MM.1S (cell line): ENCODE measurements at regions not wholly inside any gene's neighbourhood (a gene's known extent, or its start where the extent isn't known, plus 50 kb on each side); places are given as distances from the start of the nearest gene placed in this dataset.

Source experiments
- EZH2 ChIP-seq: fragments of 300-600 bp; sonication (generic); optimal IDR thresholded peaks from 2 replicates; pipeline ENCODE3; 2017; ENCODE audit warnings: low read depth, mild to moderate bottlenecking, antibody characterized with exemption, low read length, mixed read lengths
- TF ChIP-seq, protein P1 (sequence below): fragments of 300-600 bp; sonication (generic); IDR thresholded peaks from 2 replicates; pipeline ENCODE4 v1.5.1; 2016; ENCODE audit warnings: antibody characterized with exemption, low read length, mixed read lengths

- TF ChIP-seq, protein P1, sequence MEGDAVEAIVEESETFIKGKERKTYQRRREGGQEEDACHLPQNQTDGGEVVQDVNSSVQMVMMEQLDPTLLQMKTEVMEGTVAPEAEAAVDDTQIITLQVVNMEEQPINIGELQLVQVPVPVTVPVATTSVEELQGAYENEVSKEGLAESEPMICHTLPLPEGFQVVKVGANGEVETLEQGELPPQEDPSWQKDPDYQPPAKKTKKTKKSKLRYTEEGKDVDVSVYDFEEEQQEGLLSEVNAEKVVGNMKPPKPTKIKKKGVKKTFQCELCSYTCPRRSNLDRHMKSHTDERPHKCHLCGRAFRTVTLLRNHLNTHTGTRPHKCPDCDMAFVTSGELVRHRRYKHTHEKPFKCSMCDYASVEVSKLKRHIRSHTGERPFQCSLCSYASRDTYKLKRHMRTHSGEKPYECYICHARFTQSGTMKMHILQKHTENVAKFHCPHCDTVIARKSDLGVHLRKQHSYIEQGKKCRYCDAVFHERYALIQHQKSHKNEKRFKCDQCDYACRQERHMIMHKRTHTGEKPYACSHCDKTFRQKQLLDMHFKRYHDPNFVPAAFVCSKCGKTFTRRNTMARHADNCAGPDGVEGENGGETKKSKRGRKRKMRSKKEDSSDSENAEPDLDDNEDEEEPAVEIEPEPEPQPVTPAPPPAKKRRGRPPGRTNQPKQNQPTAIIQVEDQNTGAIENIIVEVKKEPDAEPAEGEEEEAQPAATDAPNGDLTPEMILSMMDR: no peak
- no peak for TF ChIP-seq EZH2
Observed at GRCh38 chr3:197394464-197395321, 96.3 kb upstream of the DLG1 start.
